Large intestine (tissue), 3 donors: ENCODE measurements at regions not wholly inside any gene's neighbourhood (a gene's known extent, or its start where the extent isn't known, plus 50 kb on each side); places are given as distances from the start of the nearest gene placed in this dataset.
A peak's percentile ranks its signal among the peaks of the same experiment; 100 is the strongest.

Experiments used
- DNase-seq, 2 donors: peaks; one replicate each; pipeline versions ENCODE4 v3.0.0 to v3.0.0-alpha.2; 2013
- H3K27ac ChIP-seq: one replicate; pipeline ENCODE4 v1.5.1; 2013; ENCODE audit warnings: low read length
- H3K27me3 ChIP-seq: 2 replicates; pipeline ENCODE4 v1.6.1; 2013; ENCODE audit warnings: low read length; ENCODE audit not compliant: control insufficient read depth, insufficient read depth
- H3K36me3 ChIP-seq: 2 replicates; pipeline ENCODE4 v1.6.1; 2013; ENCODE audit warnings: low read length; ENCODE audit not compliant: control insufficient read depth, insufficient read depth
- H3K4me1 ChIP-seq: one replicate; pipeline ENCODE4 v1.6.1; 2013; ENCODE audit warnings: low read length; ENCODE audit not compliant: control insufficient read depth, insufficient read depth
- H3K4me3 ChIP-seq: one replicate; pipeline ENCODE4 v1.5.1; 2013; ENCODE audit warnings: low read length
- H3K9me3 ChIP-seq: one replicate; pipeline ENCODE4 v1.6.1; 2013; ENCODE audit warnings: mild to moderate bottlenecking, low read depth, low read length, moderate library complexity; ENCODE audit not compliant: control insufficient read depth
- WGBS: methylation state at CpG from one replicate; pipeline ENCODE4 v1.1.5; 2013; ENCODE audit warnings: low lambda C conversion rate; ENCODE audit not compliant: insufficient coverage; 5-methylcytosine and 5-hydroxymethylcytosine counted together

DNA sequence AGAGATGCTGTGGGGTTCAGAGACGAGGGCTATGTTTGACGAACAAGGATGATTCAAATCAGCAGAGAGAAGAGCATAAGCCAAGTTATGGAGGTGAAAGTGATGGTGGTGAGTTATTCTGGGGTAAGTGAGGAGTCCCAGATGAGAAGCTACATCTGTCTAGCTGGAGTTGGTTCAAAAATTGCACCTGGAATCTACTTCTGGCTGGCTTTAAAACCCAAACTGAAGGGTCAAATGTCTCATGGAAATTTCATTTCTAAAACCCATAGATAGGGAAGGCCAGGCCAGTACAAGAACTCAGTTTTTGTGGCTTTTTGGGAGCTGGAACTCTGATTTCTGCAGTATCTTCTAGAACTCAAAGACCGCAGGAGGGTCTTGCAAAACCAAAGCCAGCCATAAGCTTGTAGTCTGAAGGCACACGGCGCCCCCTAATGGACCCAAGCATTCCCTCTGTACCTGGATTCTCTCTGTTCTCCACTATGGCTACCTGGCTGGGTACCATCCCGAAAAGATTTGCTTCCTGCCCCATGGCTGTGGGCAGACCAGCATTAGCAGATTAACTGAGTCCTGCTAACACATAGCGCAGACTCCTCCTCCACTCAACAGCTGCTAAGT is 229.1 kb upstream of the SLC14A2 start:
- WGBS, result no CpG with 5 or more reads among the region's 7 CpGs
- Histone ChIP-seq H3K4me1 (peaks cover 13% of the 10 kb centered on the region), H3K27ac (no peak overlapping the region), H3K36me3 (no peaks in the 10 kb centered on the region), H3K9me3 (no peaks in the 10 kb centered on the region), H3K4me3 (no peak overlapping the region), H3K27me3 (no peaks in the 10 kb centered on the region)
- peak in 1 of 2 donors; percentile 40 for DNase-seq

GRCh38 chr18:45387229-45387628 is 228.0 kb upstream of the SLC14A2 start:
- WGBS, result no CpG with 5 or more reads among the region's 2 CpGs
- DNase-seq, result no peak
- H3K9me3 ChIP-seq, result no peaks in the 10 kb centered on the region
- H3K4me1 ChIP-seq, result peaks cover 8% of the 10 kb centered on the region
- no peaks in the 10 kb centered on the region for H3K36me3 ChIP-seq
- H3K4me3 ChIP-seq, result no peak overlapping the region
- H3K27ac ChIP-seq, result no peak overlapping the region
- H3K27me3 ChIP-seq, result no peaks in the 10 kb centered on the region

GRCh38 chr18:45398448-45398847 is 216.8 kb upstream of the SLC14A2 start:
- WGBS, result 70% methylated on average over 2 of the region's 3 CpGs

DNA sequence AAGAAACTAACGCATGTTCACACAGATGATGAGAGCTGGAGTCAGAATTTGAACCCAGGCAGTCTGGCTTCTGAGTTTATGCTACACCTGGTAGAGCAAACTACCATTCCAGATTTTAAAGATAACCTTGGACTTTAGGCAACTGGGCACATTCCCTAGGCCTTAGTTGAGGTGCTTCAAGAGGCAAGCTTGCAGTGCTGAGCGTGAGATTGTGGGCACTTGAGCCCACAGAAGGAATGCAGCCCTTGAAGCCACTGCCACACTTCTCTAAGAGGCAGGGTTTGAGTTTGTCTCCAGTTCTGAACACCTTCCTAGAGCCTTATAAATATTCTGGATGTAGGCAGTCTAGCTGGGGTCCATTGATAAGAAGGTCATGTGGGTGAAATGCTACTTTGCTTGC is 216.1 kb upstream of the SLC14A2 start:
- no peak overlapping the region for H3K27ac ChIP-seq
- peaks cover 4% of the 10 kb centered on the region for H3K4me1 ChIP-seq
- no peak overlapping the region for H3K4me3 ChIP-seq
- no peaks in the 10 kb centered on the region for H3K9me3 ChIP-seq
- no peak for DNase-seq
- no CpG with 5 or more reads among the region's 2 CpGs for WGBS
- no peaks in the 10 kb centered on the region for H3K27me3 ChIP-seq
- no peaks in the 10 kb centered on the region for H3K36me3 ChIP-seq

More at GRCh38 chr18:45398448-45398847, 216.8 kb upstream of the SLC14A2 start:
- Histone ChIP-seq H3K27ac (no peak overlapping the region), H3K27me3 (no peaks in the 10 kb centered on the region), H3K4me1 (peaks cover 4% of the 10 kb centered on the region), H3K9me3 (no peaks in the 10 kb centered on the region), H3K36me3 (no peaks in the 10 kb centered on the region), H3K4me3 (no peak overlapping the region)
- no peak for DNase-seq

DNA sequence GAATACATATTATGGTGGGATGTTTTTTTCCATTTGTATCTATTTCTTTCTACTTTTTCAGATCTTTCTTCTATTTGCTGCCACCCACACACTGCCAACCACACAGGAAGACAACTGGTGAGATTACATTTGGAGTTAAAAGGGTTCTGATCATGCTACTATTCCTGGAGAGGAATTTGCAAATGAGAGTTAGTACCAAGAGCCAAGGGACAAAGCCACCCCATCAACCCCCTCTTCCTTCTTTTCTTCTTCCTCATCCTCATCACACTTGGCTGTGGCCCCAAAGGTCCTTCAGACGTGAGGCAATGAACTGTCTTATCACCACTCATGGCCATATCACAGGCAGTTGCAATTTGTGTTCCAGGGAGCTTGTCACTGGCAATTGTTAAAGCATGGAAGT is 215.6 kb upstream of the SLC14A2 start:
- no CpG with 5 or more reads among the region's 1 CpG for WGBS
- H3K27me3 ChIP-seq, result no peaks in the 10 kb centered on the region
- peak in 1 of 2 donors; percentile 53 for DNase-seq

DNA sequence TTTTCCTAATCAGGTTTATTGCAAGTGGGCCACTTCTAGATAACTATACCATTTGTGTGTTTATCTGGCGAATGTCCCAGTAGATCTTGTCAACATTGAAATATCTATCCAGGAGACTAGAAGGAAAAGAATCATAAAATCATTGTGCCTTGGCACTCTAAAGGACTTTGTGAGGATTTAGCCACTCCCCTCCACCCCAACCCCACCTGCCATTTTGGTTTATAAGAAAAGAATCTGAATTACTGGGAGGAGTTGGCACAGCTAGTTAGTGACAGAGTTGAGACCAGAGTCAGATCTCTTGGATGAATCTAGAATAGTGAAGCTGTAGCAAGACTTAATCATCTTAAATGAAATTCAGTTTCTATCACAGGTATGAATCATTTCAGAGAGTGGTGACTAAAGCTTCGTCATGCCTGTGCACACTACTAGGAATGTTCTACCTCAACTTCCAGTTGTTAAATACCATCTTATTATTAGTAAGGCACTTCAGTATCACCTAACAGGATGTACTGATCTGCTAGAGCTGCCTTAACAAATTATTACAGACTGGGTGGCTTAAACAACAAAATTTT is 212.7 kb upstream of the SLC14A2 start:
- 80% methylated on average over 1 of the region's 2 CpGs for WGBS

More for the DNA sequence above, 215.6 kb upstream of the SLC14A2 start:
- Histone ChIP-seq H3K4me1 (peaks cover 4% of the 10 kb centered on the region), H3K9me3 (no peaks in the 10 kb centered on the region), H3K27ac (no peak overlapping the region), H3K36me3 (no peaks in the 10 kb centered on the region), H3K4me3 (no peak overlapping the region)

GRCh38 chr18:45403341-45404049 is 211.8 kb upstream of the SLC14A2 start:
- Histone ChIP-seq H3K36me3 (no peaks in the 10 kb centered on the region), H3K4me3 (no peak overlapping the region), H3K4me1 (no peaks in the 10 kb centered on the region), H3K9me3 (no peaks in the 10 kb centered on the region), H3K27ac (no peak overlapping the region), H3K27me3 (no peaks in the 10 kb centered on the region)
- no peak for DNase-seq
- WGBS, result no CpG with 5 or more reads among the region's 2 CpGs

More for the DNA sequence above, 212.7 kb upstream of the SLC14A2 start:
- Histone ChIP-seq H3K27me3 (no peaks in the 10 kb centered on the region), H3K36me3 (no peaks in the 10 kb centered on the region), H3K9me3 (no peaks in the 10 kb centered on the region), H3K4me3 (no peak overlapping the region), H3K4me1 (no peaks in the 10 kb centered on the region), H3K27ac (no peak overlapping the region)
- no peak for DNase-seq

DNA sequence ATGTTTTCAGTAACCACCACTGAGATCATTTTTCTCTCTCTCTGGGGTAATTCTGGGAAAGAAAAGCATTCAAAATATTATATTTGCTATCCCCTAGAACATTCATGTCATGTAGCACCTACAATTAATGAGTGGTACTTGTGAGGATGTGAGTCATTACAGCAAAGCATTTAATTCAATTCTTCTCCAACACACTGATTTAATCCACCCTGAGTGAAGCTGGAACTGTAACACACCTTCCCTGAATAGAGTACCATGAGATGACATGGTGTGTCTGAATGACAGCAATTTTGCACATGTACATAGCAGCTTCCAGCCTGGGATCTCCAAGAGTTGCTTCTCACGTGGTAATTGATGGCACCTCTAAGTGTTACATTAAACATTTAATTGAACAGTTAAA is 207.1 kb upstream of the SLC14A2 start:
- WGBS, result no CpG with 5 or more reads among the region's 1 CpG

GRCh38 chr18:45409971-45410370 is 205.3 kb upstream of the SLC14A2 start:
- H3K4me1 ChIP-seq, result peaks cover 2% of the 10 kb centered on the region
- no peaks in the 10 kb centered on the region for H3K36me3 ChIP-seq
- 100% methylated on average over 1 of the region's 7 CpGs for WGBS
- H3K27me3 ChIP-seq, result no peaks in the 10 kb centered on the region
- no peak overlapping the region for H3K27ac ChIP-seq
- H3K4me3 ChIP-seq, result no peak overlapping the region
- no peaks in the 10 kb centered on the region for H3K9me3 ChIP-seq
- no peak for DNase-seq

More for the DNA sequence above, 207.1 kb upstream of the SLC14A2 start:
- Histone ChIP-seq H3K9me3 (no peaks in the 10 kb centered on the region), H3K36me3 (no peaks in the 10 kb centered on the region), H3K27ac (no peak overlapping the region), H3K4me1 (no peaks in the 10 kb centered on the region), H3K27me3 (no peaks in the 10 kb centered on the region), H3K4me3 (no peak overlapping the region)
- DNase-seq, result no peak

DNA sequence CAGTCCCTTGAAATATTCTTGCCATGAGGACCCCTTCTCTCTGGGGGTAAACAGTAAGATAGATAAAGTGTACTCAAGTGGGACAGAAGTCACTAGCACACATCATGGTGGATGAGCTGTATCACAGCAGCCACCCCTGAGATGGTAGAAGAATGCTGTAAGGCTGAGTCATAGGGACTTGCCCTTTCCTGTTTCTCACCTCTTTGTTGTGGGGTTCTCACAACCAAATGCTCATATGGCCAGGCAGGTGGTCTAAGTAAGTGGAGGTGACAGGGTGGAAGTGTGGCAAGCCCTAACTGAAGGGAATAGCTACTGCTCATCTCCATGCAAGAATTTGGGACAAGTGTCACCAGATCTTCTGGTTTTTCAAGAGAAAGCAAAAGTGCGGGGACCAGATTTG is 202.7 kb upstream of the SLC14A2 start:
- Histone ChIP-seq H3K27me3 (no peaks in the 10 kb centered on the region), H3K4me3 (no peak overlapping the region), H3K4me1 (peaks cover 11% of the 10 kb centered on the region), H3K9me3 (no peaks in the 10 kb centered on the region), H3K36me3 (no peaks in the 10 kb centered on the region), H3K27ac (no peak overlapping the region)
- DNase-seq, result no peak
- WGBS, result no CpG with 5 or more reads among the region's 1 CpG
